Fibroblast of pulmonary artery (primary cell): ENCODE measurements at regions not wholly inside any gene's neighbourhood (a gene's known extent, or its start where the extent isn't known, plus 50 kb on each side); places are given as distances from the start of the nearest gene placed in this dataset.
"Not testable (repeated sequence)": the region's sequence is repeated elsewhere in the genome, so short reads cannot be mapped to it uniquely, and the experiment has no call there.

Source experiments
- DNase-seq: peaks from one replicate; pipeline ENCODE4 v3.0.0-alpha.2; 2010; ENCODE audit warnings: low read depth
- H3K4me3 ChIP-seq: replicated peaks from 2 replicates; pipeline ENCODE4 v1.5.1; 2011; ENCODE audit warnings: low read depth, mild to moderate bottlenecking, control low read depth, low read length, moderate library complexity
- TF ChIP-seq, protein P1 (sequence below): IDR thresholded peaks from 2 replicates; pipeline ENCODE4 v1.5.1; 2011; ENCODE audit warnings: mild to moderate bottlenecking, control low read depth, low read length, inconsistent platforms; ENCODE audit errors: missing control alignments

DNA sequence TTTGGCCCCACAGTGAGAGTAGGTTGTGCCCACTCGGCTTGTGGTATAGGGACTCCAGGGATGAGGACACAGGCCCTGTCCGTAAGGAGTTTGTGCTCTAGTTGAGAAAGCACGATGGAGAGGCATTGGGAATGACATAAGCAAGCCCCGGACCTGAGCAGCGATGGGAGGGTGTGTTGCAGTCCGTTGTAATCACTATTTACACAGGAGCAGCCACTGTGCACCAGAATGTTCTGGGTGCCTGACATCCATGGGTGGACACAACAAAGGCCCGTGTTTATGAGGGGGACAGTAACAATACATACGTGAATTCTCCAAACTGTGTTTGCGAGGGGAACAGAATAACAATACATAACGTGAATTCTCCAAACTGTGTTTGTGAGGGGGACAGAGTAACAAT is 86.8 kb downstream of the NPIPB11 start:
- no peak overlapping the region for H3K4me3 ChIP-seq
- TF ChIP-seq, protein P1, sequence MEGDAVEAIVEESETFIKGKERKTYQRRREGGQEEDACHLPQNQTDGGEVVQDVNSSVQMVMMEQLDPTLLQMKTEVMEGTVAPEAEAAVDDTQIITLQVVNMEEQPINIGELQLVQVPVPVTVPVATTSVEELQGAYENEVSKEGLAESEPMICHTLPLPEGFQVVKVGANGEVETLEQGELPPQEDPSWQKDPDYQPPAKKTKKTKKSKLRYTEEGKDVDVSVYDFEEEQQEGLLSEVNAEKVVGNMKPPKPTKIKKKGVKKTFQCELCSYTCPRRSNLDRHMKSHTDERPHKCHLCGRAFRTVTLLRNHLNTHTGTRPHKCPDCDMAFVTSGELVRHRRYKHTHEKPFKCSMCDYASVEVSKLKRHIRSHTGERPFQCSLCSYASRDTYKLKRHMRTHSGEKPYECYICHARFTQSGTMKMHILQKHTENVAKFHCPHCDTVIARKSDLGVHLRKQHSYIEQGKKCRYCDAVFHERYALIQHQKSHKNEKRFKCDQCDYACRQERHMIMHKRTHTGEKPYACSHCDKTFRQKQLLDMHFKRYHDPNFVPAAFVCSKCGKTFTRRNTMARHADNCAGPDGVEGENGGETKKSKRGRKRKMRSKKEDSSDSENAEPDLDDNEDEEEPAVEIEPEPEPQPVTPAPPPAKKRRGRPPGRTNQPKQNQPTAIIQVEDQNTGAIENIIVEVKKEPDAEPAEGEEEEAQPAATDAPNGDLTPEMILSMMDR, result no peak
- DNase-seq, result no peak

DNA sequence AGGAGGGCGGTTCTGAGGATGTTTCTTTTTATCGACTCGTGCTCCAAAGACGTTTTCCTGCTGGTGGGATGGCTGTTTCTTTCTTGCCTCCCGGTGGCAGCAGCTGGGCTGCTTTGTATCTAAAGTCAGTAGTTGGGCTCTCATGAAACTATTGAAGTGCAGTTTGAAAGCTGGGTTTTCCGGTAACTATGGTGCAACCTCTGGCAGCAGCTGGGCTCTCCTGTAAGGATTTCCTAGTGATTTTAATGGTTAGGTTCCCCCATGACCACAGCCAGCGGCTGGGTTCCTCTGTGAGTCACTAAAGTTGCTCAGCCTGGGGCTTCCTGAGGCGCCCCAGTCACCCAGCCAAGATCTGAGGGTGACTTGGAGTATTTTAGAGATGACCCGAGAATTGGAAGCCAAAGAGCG is 87.9 kb downstream of the NPIPB11 start:
- H3K4me3 ChIP-seq, result not testable (repeated sequence)
- peak; percentile 85 for DNase-seq
- TF ChIP-seq, protein P1, result peak; percentile 27

DNA sequence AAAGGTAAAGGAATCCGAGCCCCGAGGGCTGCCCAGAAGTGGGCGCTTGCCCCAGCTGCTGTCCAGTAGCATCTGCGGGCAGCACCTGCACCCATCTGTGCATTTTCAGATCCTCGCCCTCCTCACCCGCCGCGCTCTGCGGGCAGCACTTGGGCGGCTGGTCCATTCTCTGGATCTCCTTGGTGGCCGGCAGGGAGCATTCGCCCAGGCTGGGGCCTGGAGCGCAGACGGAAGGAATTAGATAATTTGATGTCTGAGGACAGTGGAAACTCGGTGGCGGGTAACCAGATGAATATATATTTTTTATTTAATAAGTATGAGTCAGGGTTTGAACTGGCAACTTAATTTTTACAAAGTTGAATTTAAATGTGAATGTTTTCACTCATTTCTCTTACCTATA is 88.5 kb downstream of the NPIPB11 start:
- TF ChIP-seq, protein P1, result peak; percentile 14
- no peak for DNase-seq
- H3K4me3 ChIP-seq, result no peak overlapping the region

DNA sequence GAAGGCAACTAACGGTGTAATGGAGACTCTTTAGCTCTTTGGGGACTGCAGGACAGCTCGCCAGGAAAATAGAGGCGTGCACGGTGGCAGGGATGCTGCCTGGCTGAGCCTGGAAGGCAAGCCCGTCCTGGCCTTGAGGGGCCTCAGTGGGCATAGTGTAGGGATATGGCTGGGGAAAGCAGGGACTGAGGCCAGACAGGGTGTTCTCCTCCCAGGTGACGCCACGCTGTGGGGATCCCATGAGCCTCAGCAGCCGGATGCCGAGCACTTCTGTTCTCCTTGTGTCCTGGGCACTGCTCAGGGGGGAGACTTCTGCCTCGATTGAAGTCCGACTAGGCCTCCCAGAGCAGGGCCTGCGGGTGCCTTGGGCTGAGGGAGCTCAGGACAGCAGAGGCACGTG is 89.2 kb downstream of the NPIPB11 start:
- no peak for DNase-seq
- TF ChIP-seq, protein P1, result no peak
- H3K4me3 ChIP-seq, result no peak overlapping the region

DNA sequence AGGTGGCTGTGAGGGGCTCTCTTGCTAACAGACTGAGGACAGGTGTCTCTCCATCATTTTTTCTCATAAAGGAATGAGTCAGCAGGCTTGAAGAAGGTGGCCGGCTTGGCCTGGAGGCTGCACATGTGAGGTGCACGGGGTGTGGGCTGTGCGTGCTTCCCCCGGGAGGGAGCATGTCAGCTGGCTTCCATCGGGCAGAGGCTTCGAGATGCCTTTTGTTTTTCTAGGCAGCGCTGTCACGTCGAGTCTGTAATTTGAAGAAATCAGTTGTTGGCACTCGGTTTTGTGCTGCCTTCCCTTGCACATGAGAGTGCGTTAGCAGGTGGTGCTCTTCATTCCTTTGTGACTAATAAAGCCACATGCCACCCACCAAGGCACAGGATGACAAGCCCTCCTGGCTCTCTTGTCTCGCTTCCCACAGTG is 89.7 kb downstream of the NPIPB11 start:
- TF ChIP-seq, protein P1, result no peak
- no peak overlapping the region for H3K4me3 ChIP-seq
- DNase-seq, result no peak

DNA sequence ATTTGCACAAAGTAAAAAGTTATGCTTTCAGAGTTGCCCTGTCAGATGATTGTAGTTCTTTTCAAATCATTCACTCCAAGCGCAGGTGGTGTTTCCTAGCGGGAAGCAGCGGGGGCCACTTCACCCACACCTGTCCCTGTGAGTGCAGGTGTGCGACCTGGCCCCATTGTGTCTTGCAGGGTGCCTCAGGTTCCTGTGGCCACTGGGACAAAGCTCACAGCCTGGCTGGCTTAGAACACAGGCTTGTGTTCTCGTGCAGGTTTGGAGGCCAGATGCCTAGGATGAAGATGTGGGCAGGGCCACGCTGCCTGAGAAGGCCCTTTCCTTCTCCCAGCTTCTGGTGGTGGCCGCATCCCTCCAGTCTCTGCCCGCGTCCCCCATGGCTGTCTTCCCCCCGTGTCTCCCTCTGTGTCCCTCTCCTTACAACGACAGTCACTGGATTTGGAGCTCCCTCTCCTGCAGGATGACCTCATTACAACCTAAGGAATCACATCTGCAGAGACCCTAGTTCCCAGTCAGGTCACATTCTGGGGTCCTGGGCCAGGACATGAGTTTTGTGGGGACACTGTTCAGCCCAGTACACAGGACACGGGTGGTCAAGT is 90.5 kb downstream of the NPIPB11 start:
- no peak for DNase-seq
- H3K4me3 ChIP-seq, result no peak overlapping the region
- TF ChIP-seq, protein P1, result no peak

DNA sequence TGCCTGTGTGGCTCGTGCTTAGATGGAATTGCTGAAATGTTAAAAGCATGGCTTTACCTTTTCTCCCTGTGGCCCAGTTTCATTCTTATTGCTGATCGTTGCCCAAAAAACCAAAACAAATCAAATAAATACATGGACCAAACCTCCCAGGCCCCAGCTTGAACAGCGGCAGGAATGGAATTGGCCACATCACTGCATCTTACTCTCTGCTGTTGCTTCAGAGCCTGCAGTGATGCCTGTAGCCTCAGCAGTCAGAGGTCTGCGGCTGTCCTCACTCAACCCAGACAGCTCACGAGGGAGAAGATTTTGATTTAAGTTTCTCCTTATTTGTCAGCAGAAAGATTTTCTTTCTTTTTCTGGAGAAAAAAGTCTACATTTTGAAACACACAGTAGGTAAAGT is 91.5 kb downstream of the NPIPB11 start:
- DNase-seq, result no peak
- H3K4me3 ChIP-seq, result no peak overlapping the region
- TF ChIP-seq, protein P1, result no peak
